ENCODE measurements at regions not wholly inside any gene's neighbourhood (a gene's known extent, or its start where the extent isn't known, plus 50 kb on each side); places are given as distances from the start of the nearest gene placed in this dataset.
A peak's percentile ranks its signal among the peaks of the same experiment; 100 is the strongest.

- ATAC-seq (no peak), DNase-seq (ENCODE audit: extremely low read depth in 1 of 4, low spot score in 3 of 4) (no peak), FAIRE-seq (no peak)
- ChIA-PET CTCF (ENCODE audit: low intra/inter-chr PET ratio) (no interaction called here), POLR2A (interaction anchor here (0.7 kb wide), 1 partner anchor 180 kb away, joined by 3 read pairs; no protein-coding TSS in a partner anchor)
- H3K79me2 ChIP-seq (ENCODE audit: control insufficient read depth, insufficient read depth, low read length): no peaks in the 10 kb centered on the region
- peak; percentile 38; the same call in 1 of the 2 replicates for TF ChIP-seq RFX1 (IDR thresholded peaks at IDR 0.05)
- no peak for TF ChIP-seq ZSCAN29 (IDR thresholded peaks at IDR 0.05)
- H3K27me3 ChIP-seq (ENCODE audit: control insufficient read depth in 2 of 2, insufficient read depth in 2 of 2, low read length in 2 of 2): peaks cover 0 to 2% of the 10 kb centered on the region in 2 experiments; a peak in 2 of 5 replicates
- H3K4me2 ChIP-seq (ENCODE audit: insufficient read depth, low read length): no peak overlapping the region
- H3K4me1 ChIP-seq (replicated peaks in 1 of 2; ENCODE audit: control insufficient read depth in 2 of 2, insufficient read depth in 2 of 2, low read length in 2 of 2): no peaks in the 10 kb centered on the region
- no peak overlapping the region for H2AFZ ChIP-seq (ENCODE audit: low read depth, low read length)
- H3K4me3 ChIP-seq: no peak overlapping the region
- in situ Hi-C loops (cut with MboI): no loop called here
- no peak overlapping the region for H3K27ac ChIP-seq (ENCODE audit: extremely low read depth, low read depth, low read length)
- H3K9me1 ChIP-seq (ENCODE audit: control insufficient read depth, insufficient read depth, low read length): no peaks in the 10 kb centered on the region
- H3K36me3 ChIP-seq (ENCODE audit: control insufficient read depth, insufficient read depth, low read length): no peaks in the 10 kb centered on the region
- 0% methylated on average over 2 of the region's 2 CpGs for WGBS (ENCODE audit: insufficient coverage, low coverage, missing lambda C conversion rate)
- H3K9ac ChIP-seq (ENCODE audit: insufficient read depth in 1 of 2, low read depth in 2 of 2, low read length in 2 of 2): no peak overlapping the region
- no peaks in the 10 kb centered on the region for H4K20me1 ChIP-seq (replicated peaks; ENCODE audit: control insufficient read depth, insufficient read depth, low read length)
- BruUV-seq (replicated peaks): no TSS peak
- no peaks in the 10 kb centered on the region for H3K9me3 ChIP-seq (replicated peaks; ENCODE audit: control insufficient read depth, insufficient read depth, low read depth, low read length)
- intact Hi-C loops (cut with micrococcal nuclease): no loop called here
Measured at GRCh38 chr5:68817632-68818031, 276.2 kb upstream of the SLC30A5 start.

DNA sequence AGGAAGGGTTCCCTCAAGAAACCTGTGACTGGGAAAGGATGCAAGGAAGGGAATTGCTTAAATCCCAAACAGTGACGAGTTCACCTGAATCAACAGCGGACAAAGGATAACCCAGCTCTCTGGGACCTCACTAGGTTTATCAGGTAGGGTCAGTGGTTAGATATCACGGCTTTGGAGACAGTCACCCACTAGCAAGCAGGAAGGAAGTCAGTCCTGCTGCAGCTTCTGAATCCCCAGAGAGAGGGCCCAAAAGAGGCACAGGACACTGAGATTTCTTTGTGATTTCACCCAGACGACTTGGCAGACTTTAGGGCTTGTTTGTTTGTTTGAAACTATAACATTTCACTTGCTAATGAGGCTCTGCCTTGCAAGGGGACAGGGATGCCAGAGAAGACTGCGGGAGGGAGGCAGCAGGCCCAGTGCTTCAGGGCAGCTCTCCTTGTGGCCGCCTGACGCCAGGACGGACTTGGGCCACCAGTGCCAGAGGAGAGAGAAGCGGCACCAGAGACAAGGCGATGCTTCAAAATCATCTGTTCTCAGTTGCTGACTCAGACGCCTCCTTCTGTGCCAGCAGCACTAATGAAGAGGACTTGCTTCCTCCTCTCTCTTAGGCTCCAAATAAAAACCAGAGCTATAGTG, 275.6 kb upstream of the SLC30A5 start:
- H3K4me1 ChIP-seq (replicated peaks in 1 of 2; ENCODE audit: control insufficient read depth in 2 of 2, insufficient read depth in 2 of 2, low read length in 2 of 2): no peaks in the 10 kb centered on the region
- no TSS peak for BruUV-seq (replicated peaks)
- no peak overlapping the region for H3K27ac ChIP-seq (ENCODE audit: extremely low read depth, low read depth, low read length)
- no peak overlapping the region for H3K4me2 ChIP-seq (ENCODE audit: insufficient read depth, low read length)
- WGBS (ENCODE audit: insufficient coverage, low coverage, missing lambda C conversion rate): 0% methylated on average over 11 of the region's 11 CpGs
- no peaks in the 10 kb centered on the region for H4K20me1 ChIP-seq (replicated peaks; ENCODE audit: control insufficient read depth, insufficient read depth, low read length)
- no peaks in the 10 kb centered on the region for H3K36me3 ChIP-seq (ENCODE audit: control insufficient read depth, insufficient read depth, low read length)
- CTCF ChIA-PET (ENCODE audit: low intra/inter-chr PET ratio): no interaction called here
- no peaks in the 10 kb centered on the region for H3K9me3 ChIP-seq (replicated peaks; ENCODE audit: control insufficient read depth, insufficient read depth, low read depth, low read length)
- in situ Hi-C loops (cut with MboI) (no loop called here), intact Hi-C loops (cut with micrococcal nuclease) (no loop called here)
- ATAC-seq: no peak
- H3K27me3 ChIP-seq (ENCODE audit: control insufficient read depth in 2 of 2, insufficient read depth in 2 of 2, low read length in 2 of 2): peaks cover 0 to 2% of the 10 kb centered on the region in 2 experiments; a peak in 2 of 5 replicates
- H3K9ac ChIP-seq (ENCODE audit: insufficient read depth in 1 of 2, low read depth in 2 of 2, low read length in 2 of 2): no peak overlapping the region
- FAIRE-seq: peak; percentile 19
- no peak overlapping the region for H3K4me3 ChIP-seq
- POLR2A ChIA-PET: interaction anchor here (0.7 kb wide), 1 partner anchor 180 kb away, joined by 3 read pairs; no protein-coding TSS in a partner anchor
- no peak for DNase-seq (ENCODE audit: extremely low read depth in 1 of 4, low spot score in 3 of 4)
- H3K79me2 ChIP-seq (ENCODE audit: control insufficient read depth, insufficient read depth, low read length): no peaks in the 10 kb centered on the region
- H2AFZ ChIP-seq (ENCODE audit: low read depth, low read length): no peak overlapping the region
- no peaks in the 10 kb centered on the region for H3K9me1 ChIP-seq (ENCODE audit: control insufficient read depth, insufficient read depth, low read length)
- TF ChIP-seq, protein P1, sequence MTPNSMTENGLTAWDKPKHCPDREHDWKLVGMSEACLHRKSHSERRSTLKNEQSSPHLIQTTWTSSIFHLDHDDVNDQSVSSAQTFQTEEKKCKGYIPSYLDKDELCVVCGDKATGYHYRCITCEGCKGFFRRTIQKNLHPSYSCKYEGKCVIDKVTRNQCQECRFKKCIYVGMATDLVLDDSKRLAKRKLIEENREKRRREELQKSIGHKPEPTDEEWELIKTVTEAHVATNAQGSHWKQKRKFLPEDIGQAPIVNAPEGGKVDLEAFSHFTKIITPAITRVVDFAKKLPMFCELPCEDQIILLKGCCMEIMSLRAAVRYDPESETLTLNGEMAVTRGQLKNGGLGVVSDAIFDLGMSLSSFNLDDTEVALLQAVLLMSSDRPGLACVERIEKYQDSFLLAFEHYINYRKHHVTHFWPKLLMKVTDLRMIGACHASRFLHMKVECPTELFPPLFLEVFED (CRISPR knock-in tag; conservative IDR thresholded peaks at IDR 0.05): no peak
- TF ChIP-seq ZNF717 (CRISPR knock-in tag; IDR thresholded peaks at IDR 0.05) (no peak), JUN (IDR thresholded peaks at IDR 0.05; ENCODE audit: borderline replicate concordance, low read depth, low read length) (no peak), JUN (CRISPR knock-in tag; IDR thresholded peaks at IDR 0.05; ENCODE audit: borderline replicate concordance) (no peak), MEF2A (IDR thresholded peaks at IDR 0.05; ENCODE audit: control insufficient read depth, low read depth, low read length) (no peak), SREBF1 (IDR thresholded peaks at IDR 0.05; ENCODE audit: borderline replicate concordance, low read depth, low read length) (no peak), KHSRP (IDR thresholded peaks at IDR 0.05) (no peak)
- TF ChIP-seq, protein P2, sequence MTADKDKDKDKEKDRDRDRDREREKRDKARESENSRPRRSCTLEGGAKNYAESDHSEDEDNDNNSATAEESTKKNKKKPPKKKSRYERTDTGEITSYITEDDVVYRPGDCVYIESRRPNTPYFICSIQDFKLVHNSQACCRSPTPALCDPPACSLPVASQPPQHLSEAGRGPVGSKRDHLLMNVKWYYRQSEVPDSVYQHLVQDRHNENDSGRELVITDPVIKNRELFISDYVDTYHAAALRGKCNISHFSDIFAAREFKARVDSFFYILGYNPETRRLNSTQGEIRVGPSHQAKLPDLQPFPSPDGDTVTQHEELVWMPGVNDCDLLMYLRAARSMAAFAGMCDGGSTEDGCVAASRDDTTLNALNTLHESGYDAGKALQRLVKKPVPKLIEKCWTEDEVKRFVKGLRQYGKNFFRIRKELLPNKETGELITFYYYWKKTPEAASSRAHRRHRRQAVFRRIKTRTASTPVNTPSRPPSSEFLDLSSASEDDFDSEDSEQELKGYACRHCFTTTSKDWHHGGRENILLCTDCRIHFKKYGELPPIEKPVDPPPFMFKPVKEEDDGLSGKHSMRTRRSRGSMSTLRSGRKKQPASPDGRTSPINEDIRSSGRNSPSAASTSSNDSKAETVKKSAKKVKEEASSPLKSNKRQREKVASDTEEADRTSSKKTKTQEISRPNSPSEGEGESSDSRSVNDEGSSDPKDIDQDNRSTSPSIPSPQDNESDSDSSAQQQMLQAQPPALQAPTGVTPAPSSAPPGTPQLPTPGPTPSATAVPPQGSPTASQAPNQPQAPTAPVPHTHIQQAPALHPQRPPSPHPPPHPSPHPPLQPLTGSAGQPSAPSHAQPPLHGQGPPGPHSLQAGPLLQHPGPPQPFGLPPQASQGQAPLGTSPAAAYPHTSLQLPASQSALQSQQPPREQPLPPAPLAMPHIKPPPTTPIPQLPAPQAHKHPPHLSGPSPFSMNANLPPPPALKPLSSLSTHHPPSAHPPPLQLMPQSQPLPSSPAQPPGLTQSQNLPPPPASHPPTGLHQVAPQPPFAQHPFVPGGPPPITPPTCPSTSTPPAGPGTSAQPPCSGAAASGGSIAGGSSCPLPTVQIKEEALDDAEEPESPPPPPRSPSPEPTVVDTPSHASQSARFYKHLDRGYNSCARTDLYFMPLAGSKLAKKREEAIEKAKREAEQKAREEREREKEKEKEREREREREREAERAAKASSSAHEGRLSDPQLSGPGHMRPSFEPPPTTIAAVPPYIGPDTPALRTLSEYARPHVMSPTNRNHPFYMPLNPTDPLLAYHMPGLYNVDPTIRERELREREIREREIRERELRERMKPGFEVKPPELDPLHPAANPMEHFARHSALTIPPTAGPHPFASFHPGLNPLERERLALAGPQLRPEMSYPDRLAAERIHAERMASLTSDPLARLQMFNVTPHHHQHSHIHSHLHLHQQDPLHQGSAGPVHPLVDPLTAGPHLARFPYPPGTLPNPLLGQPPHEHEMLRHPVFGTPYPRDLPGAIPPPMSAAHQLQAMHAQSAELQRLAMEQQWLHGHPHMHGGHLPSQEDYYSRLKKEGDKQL (CRISPR knock-in tag; IDR thresholded peaks at IDR 0.05; ENCODE audit: borderline replicate concordance): no peak

All from K562 (cell line).